ENCODE measurements at regions not wholly inside any gene's neighbourhood (a gene's known extent, or its start where the extent isn't known, plus 50 kb on each side); places are given as distances from the start of the nearest gene placed in this dataset.
A peak's percentile ranks its signal among the peaks of the same experiment; 100 is the strongest.

- DNase-seq (ENCODE audit: low read depth in 2 of 2), result no peak
These were observed 124.8 kb upstream of the UBE3A start for GRCh38 chr15:25563596-25563995.

GRCh38 chr15:25557926-25558325 is 119.1 kb upstream of the UBE3A start:
- no peak for DNase-seq (ENCODE audit: low read depth in 2 of 2)

- DNase-seq (ENCODE audit: low read depth in 2 of 2), result no peak
These were observed 117.3 kb upstream of the UBE3A start for GRCh38 chr15:25556136-25556535.

- DNase-seq (ENCODE audit: low read depth in 2 of 2), result no peak
These were observed 115.8 kb upstream of the UBE3A start for GRCh38 chr15:25554640-25555039.

GRCh38 chr15:25548600-25548999 is 109.8 kb upstream of the UBE3A start:
- DNase-seq (ENCODE audit: low read depth in 2 of 2), result no peak

GRCh38 chr15:25545889-25546288 is 107.1 kb upstream of the UBE3A start:
- no peak for DNase-seq (ENCODE audit: low read depth in 2 of 2)

- DNase-seq (ENCODE audit: low read depth in 2 of 2), result peak in 1 of 2 experiments; percentile 3
These were observed 106.2 kb upstream of the UBE3A start for GRCh38 chr15:25545017-25545416.

GRCh38 chr15:25544076-25544475 is 105.3 kb upstream of the UBE3A start:
- DNase-seq (ENCODE audit: low read depth in 2 of 2), result no peak

GRCh38 chr15:25543196-25543595 is 104.4 kb upstream of the UBE3A start:
- DNase-seq (ENCODE audit: low read depth in 2 of 2), result peak; percentile 37 to 49

GRCh38 chr15:25541228-25541627 is 102.4 kb upstream of the UBE3A start:
- no peak for DNase-seq (ENCODE audit: low read depth in 2 of 2)

- DNase-seq (ENCODE audit: low read depth in 2 of 2), result no peak
These were observed 98.2 kb upstream of the UBE3A start for GRCh38 chr15:25536801-25537611.

GRCh38 chr15:25535866-25536265 is 97.0 kb upstream of the UBE3A start:
- no peak for DNase-seq (ENCODE audit: low read depth in 2 of 2)

- DNase-seq (ENCODE audit: low read depth in 2 of 2), result no peak
These were observed 95.5 kb upstream of the UBE3A start for GRCh38 chr15:25534293-25534692.

GRCh38 chr15:25532269-25533140 is 93.7 kb upstream of the UBE3A start:
- no peak for DNase-seq (ENCODE audit: low read depth in 2 of 2)

GRCh38 chr15:25529774-25530173 is 91.0 kb upstream of the UBE3A start:
- no peak for DNase-seq (ENCODE audit: low read depth in 2 of 2)

- DNase-seq (ENCODE audit: low read depth in 2 of 2), result no peak
These were observed 88.3 kb upstream of the UBE3A start for GRCh38 chr15:25527118-25527517.

GRCh38 chr15:25525741-25526140 is 86.9 kb upstream of the UBE3A start:
- DNase-seq (ENCODE audit: low read depth in 2 of 2), result no peak

GRCh38 chr15:25515633-25516032 is 76.8 kb upstream of the UBE3A start:
- no peak for DNase-seq (ENCODE audit: low read depth in 2 of 2)

GRCh38 chr15:25514522-25514921 is 75.7 kb upstream of the UBE3A start:
- DNase-seq (ENCODE audit: low read depth in 2 of 2), result no peak

GRCh38 chr15:25512957-25513356 is 74.1 kb upstream of the UBE3A start:
- DNase-seq (ENCODE audit: low read depth in 2 of 2), result no peak

- no peak for DNase-seq (ENCODE audit: low read depth in 2 of 2)
These were observed 71.3 kb upstream of the UBE3A start for GRCh38 chr15:25510146-25510545.

GRCh38 chr15:25509703-25510102 is 70.9 kb upstream of the UBE3A start:
- DNase-seq (ENCODE audit: low read depth in 2 of 2), result no peak
